HEK293 (cell line): ENCODE measurements at regions not wholly inside any gene's neighbourhood (a gene's known extent, or its start where the extent isn't known, plus 50 kb on each side); places are given as distances from the start of the nearest gene placed in this dataset.

Experiments
- CTCF ChIA-PET: fragments of 350-600 bp; formaldehyde crosslinking; extraction: SDS; loops from one replicate; lab custom pipeline; 2021; ENCODE audit warnings: antibody characterized with exemption; lab: Yijun Ruan, JAX
- POLR2A ChIA-PET: fragments of 300-600 bp; formaldehyde crosslinking; extraction: SDS; loops from one replicate; lab custom pipeline; 2020; ENCODE audit warnings: antibody characterized with exemption, inconsistent platforms; lab: Yijun Ruan, JAX
- H3K27ac ChIP-seq: fragments of 200-500 bp; sonication (Bioruptor generic); 2 replicates; pipeline ENCODE4 v1.5.1; 2014; ENCODE audit warnings: low read depth, low read length, control low read depth, inconsistent platforms; ENCODE audit errors: extremely low read depth
- H3K36me3 ChIP-seq, 2 experiments: fragments of 200-500 bp in 1 of 2; sonication (Bioruptor generic) in 1 of 2; 1 replicate in 1 of 2; 2 replicates in 1 of 2; pipeline ENCODE4 v1.5.1; 2014 to 2017; ENCODE audit warnings: inconsistent platforms in 2 of 2, low read length in 2 of 2; ENCODE audit not compliant: control insufficient read depth in 2 of 2, insufficient read depth in 1 of 2
- H3K4me1 ChIP-seq: fragments of 200-500 bp; sonication (Bioruptor generic); 2 replicates; pipeline ENCODE4 v1.5.1; 2014; ENCODE audit warnings: mild to moderate bottlenecking, low read length, inconsistent platforms; ENCODE audit not compliant: control insufficient read depth, insufficient read depth
- H3K4me3 ChIP-seq: 2 replicates; pipeline ENCODE4 v1.5.1; 2011; ENCODE audit warnings: low read depth, mild to moderate bottlenecking, control low read depth, low read length, moderate library complexity
- H3K9me3 ChIP-seq: fragments of 200-500 bp; sonication (Bioruptor generic); 2 replicates; pipeline ENCODE4 v1.5.1; 2014; ENCODE audit warnings: low read depth, low read length, inconsistent platforms; ENCODE audit not compliant: control insufficient read depth, insufficient read depth
- BCL11B ChIP-seq: fragments of 450-650 bp; formaldehyde crosslinking; IDR thresholded peaks from 2 replicates; pipeline ENCODE4 v1.5.1; 2016; ENCODE audit warnings: low read depth, missing biosample characterization, missing genetic modification characterization
- GLIS1 ChIP-seq: fragments of 450-650 bp; formaldehyde crosslinking; IDR thresholded peaks from 2 replicates; pipeline ENCODE4 v1.5.1; 2016; ENCODE audit warnings: missing biosample characterization, missing genetic modification characterization
- KLF9 ChIP-seq: fragments of 450-650 bp; formaldehyde crosslinking; IDR thresholded peaks from 2 replicates; pipeline ENCODE4 v1.5.1; 2016; ENCODE audit warnings: missing biosample characterization, missing genetic modification characterization, low read depth
- PRDM6 ChIP-seq: fragments of 450-650 bp; formaldehyde crosslinking; IDR thresholded peaks from 2 replicates; pipeline ENCODE4 v1.5.1; 2017; ENCODE audit warnings: missing biosample characterization, missing genetic modification characterization
- SCRT1 ChIP-seq: fragments of 450-650 bp; formaldehyde crosslinking; IDR thresholded peaks from 2 replicates; pipeline ENCODE4 v1.5.1; 2016; ENCODE audit warnings: missing biosample characterization, missing genetic modification characterization, borderline replicate concordance
- ZBTB21 ChIP-seq: fragments of 450-650 bp; formaldehyde crosslinking; IDR thresholded peaks from 2 replicates; pipeline ENCODE4 v1.5.1; 2017; ENCODE audit warnings: missing biosample characterization, missing genetic modification characterization
- ZFHX2 ChIP-seq: fragments of 450-650 bp; formaldehyde crosslinking; conservative IDR thresholded peaks from 2 replicates; pipeline ENCODE4 v1.5.1; 2016; ENCODE audit warnings: missing biosample characterization, missing genetic modification characterization
- ZNF112 ChIP-seq: fragments of 450-650 bp; formaldehyde crosslinking; IDR thresholded peaks from 2 replicates; pipeline ENCODE4 v1.5.0; 2017; ENCODE audit warnings: missing biosample characterization, missing genetic modification characterization
- ZNF121 ChIP-seq: fragments of 450-650 bp; formaldehyde crosslinking; IDR thresholded peaks from 2 replicates; pipeline ENCODE4 v1.5.1; 2016; ENCODE audit warnings: missing biosample characterization, missing genetic modification characterization
- ZNF174 ChIP-seq: fragments of 450-650 bp; formaldehyde crosslinking; IDR thresholded peaks from 2 replicates; pipeline ENCODE4 v1.5.0; 2017; ENCODE audit warnings: missing biosample characterization, mild to moderate bottlenecking, missing genetic modification characterization
- ZNF19 ChIP-seq: fragments of 450-650 bp; formaldehyde crosslinking; IDR thresholded peaks from 2 replicates; pipeline ENCODE4; 2016; ENCODE audit warnings: missing biosample characterization, missing genetic modification characterization, low read depth
- ZNF2 ChIP-seq: fragments of 450-650 bp; formaldehyde crosslinking; IDR thresholded peaks from 2 replicates; pipeline ENCODE4 v1.5.1; 2016; ENCODE audit warnings: missing biosample characterization, missing genetic modification characterization
- ZNF221 ChIP-seq: fragments of 450-650 bp; formaldehyde crosslinking; IDR thresholded peaks from 2 replicates; pipeline ENCODE4 v1.5.1; 2017; ENCODE audit warnings: missing biosample characterization, missing genetic modification characterization, borderline replicate concordance
- ZNF280C ChIP-seq: fragments of 450-650 bp; formaldehyde crosslinking; IDR thresholded peaks from 2 replicates; pipeline ENCODE4 v1.5.1; 2016; ENCODE audit warnings: missing biosample characterization, missing genetic modification characterization
- ZNF354C ChIP-seq: fragments of 450-650 bp; formaldehyde crosslinking; IDR thresholded peaks from 2 replicates; pipeline ENCODE4 v1.5.1; 2016; ENCODE audit warnings: missing biosample characterization, missing genetic modification characterization, low read depth, borderline replicate concordance
- ZNF48 ChIP-seq: fragments of 450-650 bp; formaldehyde crosslinking; IDR thresholded peaks from 2 replicates; pipeline ENCODE4 v1.5.1; 2016; ENCODE audit warnings: missing biosample characterization, missing genetic modification characterization
- ZNF530 ChIP-seq: fragments of 450-650 bp; formaldehyde crosslinking; IDR thresholded peaks from 2 replicates; pipeline ENCODE4 v1.5.1; 2016; ENCODE audit warnings: low read depth, missing biosample characterization, missing genetic modification characterization
- ZNF560 ChIP-seq: fragments of 450-650 bp; formaldehyde crosslinking; IDR thresholded peaks from 2 replicates; pipeline ENCODE4 v1.5.1; 2017; ENCODE audit warnings: missing biosample characterization, missing genetic modification characterization, borderline replicate concordance
- ZNF654 ChIP-seq: fragments of 450-650 bp; formaldehyde crosslinking; IDR thresholded peaks from 2 replicates; pipeline ENCODE4 v1.5.1; 2016; ENCODE audit warnings: low read depth, missing biosample characterization, missing genetic modification characterization
- ZNF664 ChIP-seq: fragments of 450-650 bp; formaldehyde crosslinking; IDR thresholded peaks from 2 replicates; pipeline ENCODE4 v1.5.1; 2016; ENCODE audit warnings: missing biosample characterization, missing genetic modification characterization
- ZNF701 ChIP-seq: fragments of 450-650 bp; formaldehyde crosslinking; IDR thresholded peaks from 2 replicates; pipeline ENCODE4 v1.5.1; 2016; ENCODE audit warnings: missing biosample characterization, missing genetic modification characterization
- ZNF76 ChIP-seq: fragments of 450-650 bp; formaldehyde crosslinking; IDR thresholded peaks from 2 replicates; pipeline ENCODE4; 2016; ENCODE audit warnings: low read depth, missing biosample characterization, missing genetic modification characterization, borderline replicate concordance
- ZNF843 ChIP-seq: fragments of 450-650 bp; formaldehyde crosslinking; IDR thresholded peaks from 2 replicates; pipeline ENCODE4 v1.5.1; 2016; ENCODE audit warnings: missing biosample characterization, missing genetic modification characterization
- ZSCAN23 ChIP-seq: fragments of 450-650 bp; formaldehyde crosslinking; IDR thresholded peaks from 2 replicates; pipeline ENCODE4 v1.5.1; 2016; ENCODE audit warnings: missing biosample characterization, missing genetic modification characterization
- TF ChIP-seq, protein P1 (sequence below): fragments of 450-650 bp; formaldehyde crosslinking; IDR thresholded peaks from 2 replicates; pipeline ENCODE4 v1.5.1; 2017; ENCODE audit warnings: missing biosample characterization, missing genetic modification characterization
- TF ChIP-seq, protein P2 (sequence below): fragments of 450-650 bp; formaldehyde crosslinking; IDR thresholded peaks from 2 replicates; pipeline ENCODE4; 2016; ENCODE audit warnings: missing biosample characterization, missing genetic modification characterization
- TF ChIP-seq, protein P3 (sequence below): fragments of 450-650 bp; formaldehyde crosslinking; IDR thresholded peaks from 2 replicates; pipeline ENCODE4 v1.5.1; 2016; ENCODE audit warnings: missing biosample characterization, missing genetic modification characterization, borderline replicate concordance

DNA sequence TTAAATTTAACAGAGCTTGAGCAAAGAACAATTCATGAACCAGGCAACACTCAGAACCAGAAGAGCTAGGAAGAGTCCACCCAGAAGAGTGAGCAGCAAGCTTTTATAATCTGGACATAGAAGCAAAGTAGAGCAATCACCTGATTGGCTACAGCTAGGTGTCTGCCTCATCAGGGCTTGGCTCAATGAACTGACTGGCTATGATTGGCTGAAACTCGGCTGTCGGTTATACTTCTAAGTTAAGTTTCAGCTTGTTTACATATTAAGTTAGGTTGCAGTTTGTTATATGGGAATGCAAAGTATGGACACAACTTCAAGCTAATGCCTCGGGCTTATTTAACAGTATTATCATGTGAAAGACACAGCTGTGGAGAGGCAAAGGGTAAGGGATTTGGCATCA, 63.2 kb upstream of the NABP1 start (continued):
- TF ChIP-seq ZNF354C (no peak), ZNF112 (tag by site-specific recombination) (no peak), BCL11B (tag by site-specific recombination) (no peak), ZSCAN23 (tag by site-specific recombination) (no peak), ZNF280C (no peak), SCRT1 (tag by site-specific recombination) (no peak), ZBTB21 (tag by site-specific recombination) (no peak), ZNF76 (tag by site-specific recombination) (no peak), ZNF221 (tag by site-specific recombination) (no peak), ZNF664 (tag by site-specific recombination) (no peak), ZNF19 (tag by site-specific recombination) (no peak)
- TF ChIP-seq, protein P1, sequence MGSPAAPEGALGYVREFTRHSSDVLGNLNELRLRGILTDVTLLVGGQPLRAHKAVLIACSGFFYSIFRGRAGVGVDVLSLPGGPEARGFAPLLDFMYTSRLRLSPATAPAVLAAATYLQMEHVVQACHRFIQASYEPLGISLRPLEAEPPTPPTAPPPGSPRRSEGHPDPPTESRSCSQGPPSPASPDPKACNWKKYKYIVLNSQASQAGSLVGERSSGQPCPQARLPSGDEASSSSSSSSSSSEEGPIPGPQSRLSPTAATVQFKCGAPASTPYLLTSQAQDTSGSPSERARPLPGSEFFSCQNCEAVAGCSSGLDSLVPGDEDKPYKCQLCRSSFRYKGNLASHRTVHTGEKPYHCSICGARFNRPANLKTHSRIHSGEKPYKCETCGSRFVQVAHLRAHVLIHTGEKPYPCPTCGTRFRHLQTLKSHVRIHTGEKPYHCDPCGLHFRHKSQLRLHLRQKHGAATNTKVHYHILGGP = no peak

- Histone ChIP-seq H3K4me1 (no peaks in the 10 kb centered on the region), H3K9me3 (no peaks in the 10 kb centered on the region), H3K27ac (no peak overlapping the region), H3K4me3 (no peak overlapping the region), H3K36me3 (no peaks in the 10 kb centered on the region)
- POLR2A ChIA-PET = no interaction called here
- CTCF ChIA-PET = no interaction called here
- TF ChIP-seq ZNF530 (tag by site-specific recombination) (no peak), ZNF48 (tag by site-specific recombination) (no peak), ZNF560 (no peak), ZSCAN23 (tag by site-specific recombination) (no peak), ZNF121 (tag by site-specific recombination) (no peak), ZFHX2 (tag by site-specific recombination) (no peak), ZNF701 (tag by site-specific recombination) (no peak), ZNF843 (no peak), ZNF174 (tag by site-specific recombination) (no peak), ZNF2 (tag by site-specific recombination) (no peak), KLF9 (tag by site-specific recombination) (no peak), PRDM6 (tag by site-specific recombination) (no peak), GLIS1 (no peak), ZNF654 (tag by site-specific recombination) (no peak)
- TF ChIP-seq, protein P2, sequence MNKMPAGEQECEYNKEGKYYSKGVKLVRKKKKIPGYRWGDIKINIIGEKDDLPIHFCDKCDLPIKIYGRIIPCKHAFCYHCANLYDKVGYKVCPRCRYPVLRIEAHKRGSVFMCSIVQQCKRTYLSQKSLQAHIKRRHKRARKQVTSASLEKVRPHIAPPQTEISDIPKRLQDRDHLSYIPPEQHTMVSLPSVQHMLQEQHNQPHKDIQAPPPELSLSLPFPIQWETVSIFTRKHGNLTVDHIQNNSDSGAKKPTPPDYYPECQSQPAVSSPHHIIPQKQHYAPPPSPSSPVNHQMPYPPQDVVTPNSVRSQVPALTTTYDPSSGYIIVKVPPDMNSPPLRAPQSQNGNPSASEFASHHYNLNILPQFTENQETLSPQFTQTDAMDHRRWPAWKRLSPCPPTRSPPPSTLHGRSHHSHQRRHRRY (tag by site-specific recombination) = no peak
- TF ChIP-seq, protein P3, sequence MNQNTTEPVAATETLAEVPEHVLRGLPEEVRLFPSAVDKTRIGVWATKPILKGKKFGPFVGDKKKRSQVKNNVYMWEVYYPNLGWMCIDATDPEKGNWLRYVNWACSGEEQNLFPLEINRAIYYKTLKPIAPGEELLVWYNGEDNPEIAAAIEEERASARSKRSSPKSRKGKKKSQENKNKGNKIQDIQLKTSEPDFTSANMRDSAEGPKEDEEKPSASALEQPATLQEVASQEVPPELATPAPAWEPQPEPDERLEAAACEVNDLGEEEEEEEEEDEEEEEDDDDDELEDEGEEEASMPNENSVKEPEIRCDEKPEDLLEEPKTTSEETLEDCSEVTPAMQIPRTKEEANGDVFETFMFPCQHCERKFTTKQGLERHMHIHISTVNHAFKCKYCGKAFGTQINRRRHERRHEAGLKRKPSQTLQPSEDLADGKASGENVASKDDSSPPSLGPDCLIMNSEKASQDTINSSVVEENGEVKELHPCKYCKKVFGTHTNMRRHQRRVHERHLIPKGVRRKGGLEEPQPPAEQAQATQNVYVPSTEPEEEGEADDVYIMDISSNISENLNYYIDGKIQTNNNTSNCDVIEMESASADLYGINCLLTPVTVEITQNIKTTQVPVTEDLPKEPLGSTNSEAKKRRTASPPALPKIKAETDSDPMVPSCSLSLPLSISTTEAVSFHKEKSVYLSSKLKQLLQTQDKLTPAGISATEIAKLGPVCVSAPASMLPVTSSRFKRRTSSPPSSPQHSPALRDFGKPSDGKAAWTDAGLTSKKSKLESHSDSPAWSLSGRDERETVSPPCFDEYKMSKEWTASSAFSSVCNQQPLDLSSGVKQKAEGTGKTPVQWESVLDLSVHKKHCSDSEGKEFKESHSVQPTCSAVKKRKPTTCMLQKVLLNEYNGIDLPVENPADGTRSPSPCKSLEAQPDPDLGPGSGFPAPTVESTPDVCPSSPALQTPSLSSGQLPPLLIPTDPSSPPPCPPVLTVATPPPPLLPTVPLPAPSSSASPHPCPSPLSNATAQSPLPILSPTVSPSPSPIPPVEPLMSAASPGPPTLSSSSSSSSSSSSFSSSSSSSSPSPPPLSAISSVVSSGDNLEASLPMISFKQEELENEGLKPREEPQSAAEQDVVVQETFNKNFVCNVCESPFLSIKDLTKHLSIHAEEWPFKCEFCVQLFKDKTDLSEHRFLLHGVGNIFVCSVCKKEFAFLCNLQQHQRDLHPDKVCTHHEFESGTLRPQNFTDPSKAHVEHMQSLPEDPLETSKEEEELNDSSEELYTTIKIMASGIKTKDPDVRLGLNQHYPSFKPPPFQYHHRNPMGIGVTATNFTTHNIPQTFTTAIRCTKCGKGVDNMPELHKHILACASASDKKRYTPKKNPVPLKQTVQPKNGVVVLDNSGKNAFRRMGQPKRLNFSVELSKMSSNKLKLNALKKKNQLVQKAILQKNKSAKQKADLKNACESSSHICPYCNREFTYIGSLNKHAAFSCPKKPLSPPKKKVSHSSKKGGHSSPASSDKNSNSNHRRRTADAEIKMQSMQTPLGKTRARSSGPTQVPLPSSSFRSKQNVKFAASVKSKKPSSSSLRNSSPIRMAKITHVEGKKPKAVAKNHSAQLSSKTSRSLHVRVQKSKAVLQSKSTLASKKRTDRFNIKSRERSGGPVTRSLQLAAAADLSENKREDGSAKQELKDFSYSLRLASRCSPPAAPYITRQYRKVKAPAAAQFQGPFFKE (tag by site-specific recombination) = no peak
Measured at GRCh38 chr2:191615596-191615995, 62.3 kb upstream of the NABP1 start.
